ENCODE measurements at regions not wholly inside any gene's neighbourhood (a gene's known extent, or its start where the extent isn't known, plus 50 kb on each side); places are given as distances from the start of the nearest gene placed in this dataset.

GRCh38 chr14:55754871-55755270 lies 174.9 kb downstream of the KTN1 start:
- intact Hi-C loops (cut with micrococcal nuclease), result no loop called here
- Histone ChIP-seq H3K9me3 (ENCODE audit: control insufficient read depth in 2 of 3, low read length in 3 of 3) (no peaks in the 10 kb centered on the region), H3K4me1 (ENCODE audit: control insufficient read depth in 2 of 2, insufficient read depth in 2 of 2, low read length in 2 of 2) (no peaks in the 10 kb centered on the region), H3K27me3 (ENCODE audit: control insufficient read depth in 2 of 2, insufficient read depth in 2 of 2, low read length in 2 of 2) (no peaks in the 10 kb centered on the region), H3K36me3 (ENCODE audit: control insufficient read depth in 2 of 3, insufficient read depth in 3 of 3, low read length in 3 of 3) (no peaks in the 10 kb centered on the region), H3K27ac (ENCODE audit: low read depth, low read length) (no peak overlapping the region), H3K4me3 (ENCODE audit: low read length) (no peak overlapping the region)
- DNase-seq (no peak), ATAC-seq (no peak)
- Mint-ChIP-seq H3K27me3 (peaks cover 0 to 7% (median 0%) of the 10 kb centered on the region in 5 donors), H3K36me3 (peaks cover 0 to 19% (median 0%) of the 10 kb centered on the region in 5 donors), H3K27ac (no peak overlapping the region), H3K9me3 (no peaks in the 10 kb centered on the region), H3K4me1 (peaks cover 0 to 18% (median 0%) of the 10 kb centered on the region in 7 donors), H3K4me3 (no peak overlapping the region)
- POLR2A ChIA-PET, result no interaction called here
- CTCF ChIA-PET, result no interaction called here

- Histone ChIP-seq H3K4me3 (ENCODE audit: low read length) (no peak overlapping the region), H3K4me1 (ENCODE audit: control insufficient read depth in 2 of 2, insufficient read depth in 2 of 2, low read length in 2 of 2) (no peaks in the 10 kb centered on the region), H3K27ac (ENCODE audit: low read depth, low read length) (no peak overlapping the region), H3K9me3 (ENCODE audit: control insufficient read depth in 2 of 3, low read length in 3 of 3) (no peaks in the 10 kb centered on the region), H3K36me3 (ENCODE audit: control insufficient read depth in 2 of 3, insufficient read depth in 3 of 3, low read length in 3 of 3) (no peaks in the 10 kb centered on the region), H3K27me3 (ENCODE audit: control insufficient read depth in 2 of 2, insufficient read depth in 2 of 2, low read length in 2 of 2) (no peaks in the 10 kb centered on the region)
- Mint-ChIP-seq H3K27me3 (peaks cover 0 to 5% (median 0%) of the 10 kb centered on the region in 5 donors), H3K36me3 (peaks cover 0 to 23% (median 0%) of the 10 kb centered on the region in 5 donors), H3K4me3 (no peak overlapping the region), H3K9me3 (no peaks in the 10 kb centered on the region), H3K27ac (no peak overlapping the region), H3K4me1 (peaks cover 0 to 17% (median 0%) of the 10 kb centered on the region in 7 donors)
- intact Hi-C loops (cut with micrococcal nuclease), result no loop called here
- ATAC-seq, result no peak
- DNase-seq, result no peak
- ChIA-PET POLR2A (no interaction called here), CTCF (no interaction called here)
Measured at GRCh38 chr14:55756078-55756477, 176.1 kb downstream of the KTN1 start.

GRCh38 chr14:55756557-55756956 lies 176.6 kb downstream of the KTN1 start:
- Mint-ChIP-seq H3K36me3 (peaks cover 0 to 26% (median 0%) of the 10 kb centered on the region in 5 donors), H3K27ac (no peak overlapping the region), H3K9me3 (no peaks in the 10 kb centered on the region), H3K4me3 (no peak overlapping the region), H3K27me3 (peaks cover 0 to 3% (median 1%) of the 10 kb centered on the region in 5 donors), H3K4me1 (peaks cover 0 to 21% (median 0%) of the 10 kb centered on the region in 7 donors)
- Histone ChIP-seq H3K4me3 (ENCODE audit: low read length) (no peak overlapping the region), H3K27ac (ENCODE audit: low read depth, low read length) (no peak overlapping the region), H3K27me3 (ENCODE audit: control insufficient read depth in 2 of 2, insufficient read depth in 2 of 2, low read length in 2 of 2) (no peaks in the 10 kb centered on the region), H3K36me3 (ENCODE audit: control insufficient read depth in 2 of 3, insufficient read depth in 3 of 3, low read length in 3 of 3) (no peaks in the 10 kb centered on the region), H3K9me3 (ENCODE audit: control insufficient read depth in 2 of 3, low read length in 3 of 3) (no peaks in the 10 kb centered on the region), H3K4me1 (ENCODE audit: control insufficient read depth in 2 of 2, insufficient read depth in 2 of 2, low read length in 2 of 2) (no peaks in the 10 kb centered on the region)
- ChIA-PET CTCF (interaction anchor here (0.5 kb wide), 1 partner anchor 85 kb away, joined by 3 read pairs; no protein-coding TSS in a partner anchor), POLR2A (no interaction called here)
- no peak for DNase-seq
- intact Hi-C loops (cut with micrococcal nuclease), result no loop called here
- ATAC-seq, result no peak

GRCh38 chr14:55758796-55759195 lies 178.8 kb downstream of the KTN1 start:
- H3K9me3 Mint-ChIP-seq, result no peaks in the 10 kb centered on the region
- H3K36me3 Mint-ChIP-seq, result peaks cover 0 to 28% (median 0%) of the 10 kb centered on the region in 5 donors
- Histone ChIP-seq H3K27me3 (ENCODE audit: control insufficient read depth in 2 of 2, insufficient read depth in 2 of 2, low read length in 2 of 2) (no peaks in the 10 kb centered on the region), H3K9me3 (ENCODE audit: control insufficient read depth in 2 of 3, low read length in 3 of 3) (no peaks in the 10 kb centered on the region), H3K27ac (ENCODE audit: low read depth, low read length) (no peak overlapping the region), H3K4me1 (ENCODE audit: control insufficient read depth in 2 of 2, insufficient read depth in 2 of 2, low read length in 2 of 2) (no peaks in the 10 kb centered on the region), H3K4me3 (ENCODE audit: low read length) (no peak overlapping the region), H3K36me3 (ENCODE audit: control insufficient read depth in 2 of 3, insufficient read depth in 3 of 3, low read length in 3 of 3) (no peaks in the 10 kb centered on the region)
- peaks cover 0 to 33% (median 0%) of the 10 kb centered on the region in 7 donors for H3K4me1 Mint-ChIP-seq
- DNase-seq (no peak), ATAC-seq (no peak)
- no peak overlapping the region for H3K4me3 Mint-ChIP-seq
- POLR2A ChIA-PET, result no interaction called here
- H3K27ac Mint-ChIP-seq, result no peak overlapping the region
- peaks cover 0 to 7% (median 3%) of the 10 kb centered on the region in 5 donors for H3K27me3 Mint-ChIP-seq
- intact Hi-C loops (cut with micrococcal nuclease), result no loop called here
- CTCF ChIA-PET, result no interaction called here

- peaks cover 0 to 25% (median 0%) of the 10 kb centered on the region in 5 donors for H3K36me3 Mint-ChIP-seq
- no peak for ATAC-seq
Measured at GRCh38 chr14:55760789-55761566, 181.0 kb downstream of the KTN1 start.

GRCh38 chr14:55761651-55762050 lies 181.6 kb downstream of the KTN1 start:
- Mint-ChIP-seq H3K36me3 (peaks cover 0 to 21% (median 0%) of the 10 kb centered on the region in 5 donors), H3K9me3 (peaks cover 0 to 12% (median 4%) of the 10 kb centered on the region in 11 donors), H3K4me1 (peaks cover 0 to 26% (median 2%) of the 10 kb centered on the region in 7 donors), H3K27ac (peak overlapping the region in 3 of 9 donors; percentile 2 to 91 (median 28)), H3K27me3 (peaks cover 0 to 7% (median 3%) of the 10 kb centered on the region in 5 donors), H3K4me3 (peak overlapping the region in 1 of 10 donors; percentile 85)
- intact Hi-C loops (cut with micrococcal nuclease), result loop anchor here in 1 of 2 donors (2.0 kb wide), 1 partner anchor 29 kb away; no protein-coding TSS in a partner anchor
- no peak for DNase-seq
- ChIA-PET POLR2A (no interaction called here), CTCF (no interaction called here)
- Histone ChIP-seq H3K27ac (ENCODE audit: low read depth, low read length) (no peak overlapping the region), H3K36me3 (ENCODE audit: control insufficient read depth in 2 of 3, insufficient read depth in 3 of 3, low read length in 3 of 3) (no peaks in the 10 kb centered on the region), H3K27me3 (ENCODE audit: control insufficient read depth in 2 of 2, insufficient read depth in 2 of 2, low read length in 2 of 2) (no peaks in the 10 kb centered on the region), H3K4me3 (ENCODE audit: low read length) (no peak overlapping the region), H3K4me1 (ENCODE audit: control insufficient read depth in 2 of 2, insufficient read depth in 2 of 2, low read length in 2 of 2) (no peaks in the 10 kb centered on the region), H3K9me3 (ENCODE audit: control insufficient read depth in 2 of 3, low read length in 3 of 3) (no peaks in the 10 kb centered on the region)
- ATAC-seq, result no peak

More at GRCh38 chr14:55760789-55761566, 181.0 kb downstream of the KTN1 start:
- CTCF ChIA-PET, result no interaction called here
- Mint-ChIP-seq H3K27ac (peak overlapping the region in 2 of 9 donors; percentile 60 to 91), H3K4me3 (peak overlapping the region in 1 of 10 donors; percentile 85), H3K27me3 (peaks cover 0 to 7% (median 3%) of the 10 kb centered on the region in 5 donors), H3K4me1 (peaks cover 0 to 32% (median 0%) of the 10 kb centered on the region in 7 donors), H3K9me3 (peaks cover 0 to 12% (median 4%) of the 10 kb centered on the region in 11 donors)
- H3K36me3 ChIP-seq (ENCODE audit: control insufficient read depth in 2 of 3, insufficient read depth in 3 of 3, low read length in 3 of 3), result no peaks in the 10 kb centered on the region
- no peaks in the 10 kb centered on the region for H3K27me3 ChIP-seq (ENCODE audit: control insufficient read depth in 2 of 2, insufficient read depth in 2 of 2, low read length in 2 of 2)
- no peaks in the 10 kb centered on the region for H3K9me3 ChIP-seq (ENCODE audit: control insufficient read depth in 2 of 3, low read length in 3 of 3)
- no peak overlapping the region for H3K4me3 ChIP-seq (ENCODE audit: low read length)
- DNase-seq, result no peak
- H3K4me1 ChIP-seq (ENCODE audit: control insufficient read depth in 2 of 2, insufficient read depth in 2 of 2, low read length in 2 of 2), result no peaks in the 10 kb centered on the region
- POLR2A ChIA-PET, result no interaction called here
- H3K27ac ChIP-seq (ENCODE audit: low read depth, low read length), result no peak overlapping the region
- intact Hi-C loops (cut with micrococcal nuclease), result no loop called here
